SJSA1 (cell line): ENCODE measurements at regions not wholly inside any gene's neighbourhood (a gene's known extent, or its start where the extent isn't known, plus 50 kb on each side); places are given as distances from the start of the nearest gene placed in this dataset.

Experiments used
- DNase-seq, 2 experiments: peaks; one replicate each; pipeline ENCODE4 v3.0.0-alpha.2; 2015 to 2020; ENCODE audit warnings: low spot score in 2 of 2, low read depth in 1 of 2
- H3K27ac ChIP-seq: fragments of 250-450 bp; sonication (Bioruptor Pico); 2 replicates; pipeline ENCODE4 v1.5.1; 2020; ENCODE audit warnings: mild to moderate bottlenecking, moderate library complexity
- H3K27me3 ChIP-seq: fragments of 250-450 bp; sonication (Bioruptor Pico); replicated peaks from 2 replicates; pipeline ENCODE4 v1.5.1; 2020; ENCODE audit warnings: mild to moderate bottlenecking, moderate library complexity
- H3K36me3 ChIP-seq: fragments of 250-450 bp; sonication (Bioruptor Pico); 2 replicates; pipeline ENCODE4 v1.5.1; 2020; ENCODE audit warnings: mild to moderate bottlenecking
- H3K4me1 ChIP-seq: fragments of 250-450 bp; sonication (Bioruptor Pico); replicated peaks from 2 replicates; pipeline ENCODE4 v1.6.1; 2021; ENCODE audit warnings: mild to moderate bottlenecking
- H3K4me3 ChIP-seq: fragments of 250-450 bp; sonication (Bioruptor Pico); 2 replicates; pipeline ENCODE4 v1.5.1; 2020; ENCODE audit warnings: mild to moderate bottlenecking
- H3K9me3 ChIP-seq: fragments of 250-450 bp; sonication (Bioruptor Pico); replicated peaks from 2 replicates; pipeline ENCODE4 v1.5.1; 2020; ENCODE audit warnings: mild to moderate bottlenecking

DNA sequence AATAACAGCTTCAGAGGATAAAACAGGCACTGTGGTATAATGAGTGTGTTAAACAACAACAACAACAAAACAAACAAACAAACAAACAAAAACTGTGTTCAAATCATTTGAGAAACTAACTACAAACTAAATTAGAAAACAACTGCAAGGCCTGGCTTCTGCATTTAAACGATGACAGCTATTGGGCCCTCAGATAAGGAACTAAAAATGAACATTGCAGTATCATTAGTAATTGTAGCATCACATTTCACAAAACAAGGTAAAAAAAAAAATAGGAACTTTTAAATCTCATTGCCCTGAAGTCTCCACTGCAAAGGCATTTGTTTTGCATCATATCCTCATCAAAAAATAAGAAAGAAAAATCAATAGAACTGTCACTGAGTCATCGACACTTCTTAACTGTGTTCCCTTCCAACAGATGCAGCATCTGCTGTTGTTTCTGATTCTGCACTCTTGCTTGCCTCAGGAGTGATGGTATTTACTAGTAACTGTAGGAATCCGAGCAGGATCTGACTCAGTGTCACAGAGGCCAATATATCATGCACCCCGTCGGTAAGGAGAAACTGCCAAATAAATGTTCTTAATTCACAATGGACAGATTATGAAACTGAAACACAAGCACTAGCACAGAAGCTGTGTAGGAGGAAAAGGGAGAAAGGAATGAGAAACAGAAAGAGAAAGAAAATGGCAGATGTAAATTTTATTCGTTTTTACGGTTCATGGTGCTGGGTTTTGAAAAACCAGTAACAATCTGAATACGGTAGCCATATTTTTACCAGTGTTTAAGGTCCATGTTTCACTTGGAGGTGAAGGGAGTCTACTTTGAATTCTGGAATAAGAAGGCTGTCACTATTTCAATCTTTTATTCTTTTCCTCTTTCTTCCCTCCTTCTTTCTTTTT, 365.7 kb upstream of the EPHA7 start:
- H3K9me3 ChIP-seq = no peaks in the 10 kb centered on the region
- no peak overlapping the region for H3K27ac ChIP-seq
- no peak overlapping the region for H3K4me3 ChIP-seq
- DNase-seq = no peak
- no peaks in the 10 kb centered on the region for H3K36me3 ChIP-seq
- no peaks in the 10 kb centered on the region for H3K4me1 ChIP-seq
- no peaks in the 10 kb centered on the region for H3K27me3 ChIP-seq

DNA sequence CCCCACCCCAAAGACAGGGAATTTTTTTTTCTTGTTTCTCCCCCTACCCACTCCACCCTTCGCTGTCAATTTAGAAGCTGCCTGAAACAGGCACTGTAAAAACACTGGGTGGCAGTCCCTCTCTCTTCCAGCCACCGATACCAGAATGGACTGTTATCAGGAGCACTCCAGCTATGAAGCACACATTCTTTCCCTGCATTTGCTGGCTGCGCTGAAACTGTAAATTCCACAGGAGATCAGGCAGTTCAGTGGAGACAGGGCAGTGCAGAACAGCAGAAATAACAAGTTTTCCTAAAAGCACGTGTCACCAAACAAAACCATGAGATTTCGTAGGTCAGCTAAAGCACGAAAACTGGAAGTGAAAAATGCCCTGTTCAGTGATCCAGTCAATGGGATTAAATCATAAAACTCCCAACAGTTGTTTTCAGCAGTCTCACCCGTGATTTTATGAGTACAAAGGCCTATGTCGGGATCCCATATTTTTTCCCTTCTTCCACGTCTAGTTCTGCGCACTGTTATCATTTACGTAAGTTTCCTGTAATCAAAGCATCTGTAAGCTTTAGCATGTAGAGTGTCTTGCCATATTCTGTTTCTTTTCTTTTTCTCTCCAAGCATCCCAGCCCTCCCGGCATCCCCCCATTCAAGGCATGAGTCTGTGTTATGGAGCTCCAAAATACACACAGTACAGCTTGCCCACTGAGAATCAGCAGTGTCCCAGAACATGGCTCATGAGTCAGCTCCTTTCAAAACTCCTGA, 359.9 kb upstream of the EPHA7 start:
- no peak for DNase-seq
- H3K4me1 ChIP-seq = no peaks in the 10 kb centered on the region
- no peak overlapping the region for H3K27ac ChIP-seq
- no peaks in the 10 kb centered on the region for H3K36me3 ChIP-seq
- H3K4me3 ChIP-seq = no peak overlapping the region
- no peaks in the 10 kb centered on the region for H3K9me3 ChIP-seq
- no peaks in the 10 kb centered on the region for H3K27me3 ChIP-seq

- 0 out of 2 replicates have a peak, but pooled peaks cover 2% of the 10 kb centered on the region for H3K9me3 ChIP-seq
- H3K36me3 ChIP-seq = no peaks in the 10 kb centered on the region
- DNase-seq = no peak
- no peak overlapping the region for H3K27ac ChIP-seq
- no peaks in the 10 kb centered on the region for H3K4me1 ChIP-seq
- H3K4me3 ChIP-seq = no peak overlapping the region
- H3K27me3 ChIP-seq = no peaks in the 10 kb centered on the region
These were observed 339.8 kb upstream of the EPHA7 start for GRCh38 chr6:93759190-93759589.

GRCh38 chr6:93751969-93752368, 332.6 kb upstream of the EPHA7 start:
- no peaks in the 10 kb centered on the region for H3K27me3 ChIP-seq
- H3K36me3 ChIP-seq = no peaks in the 10 kb centered on the region
- H3K27ac ChIP-seq = no peak overlapping the region
- H3K9me3 ChIP-seq = no peaks in the 10 kb centered on the region
- H3K4me1 ChIP-seq = no peaks in the 10 kb centered on the region
- DNase-seq = no peak
- H3K4me3 ChIP-seq = no peak overlapping the region

- Histone ChIP-seq H3K9me3 (no peaks in the 10 kb centered on the region), H3K4me3 (no peak overlapping the region), H3K4me1 (no peaks in the 10 kb centered on the region), H3K27ac (no peak overlapping the region), H3K27me3 (no peaks in the 10 kb centered on the region), H3K36me3 (no peaks in the 10 kb centered on the region)
- DNase-seq = no peak
These were observed 330.6 kb upstream of the EPHA7 start for GRCh38 chr6:93749930-93750329.

DNA sequence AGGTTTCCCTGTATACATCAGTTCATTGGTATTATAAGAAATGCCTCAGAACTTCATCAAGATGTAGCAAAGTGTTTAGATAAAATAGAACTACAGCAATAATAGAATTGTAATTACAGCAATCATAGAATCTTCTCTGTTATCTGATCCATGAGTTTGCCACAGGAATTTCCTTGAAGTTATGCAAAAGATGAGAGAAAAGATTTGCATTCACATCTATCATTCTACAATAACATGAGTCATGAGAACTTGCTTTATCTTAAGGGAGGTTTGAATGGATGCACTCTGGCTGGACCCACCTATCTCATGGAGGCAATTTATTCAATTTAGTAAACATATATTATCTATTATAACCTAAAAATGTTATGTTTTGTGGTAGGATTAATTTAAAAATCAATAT, 329.8 kb upstream of the EPHA7 start:
- Histone ChIP-seq H3K4me3 (no peak overlapping the region), H3K36me3 (no peaks in the 10 kb centered on the region), H3K27ac (no peak overlapping the region), H3K9me3 (no peaks in the 10 kb centered on the region), H3K4me1 (no peaks in the 10 kb centered on the region), H3K27me3 (no peaks in the 10 kb centered on the region)
- no peak for DNase-seq

DNA sequence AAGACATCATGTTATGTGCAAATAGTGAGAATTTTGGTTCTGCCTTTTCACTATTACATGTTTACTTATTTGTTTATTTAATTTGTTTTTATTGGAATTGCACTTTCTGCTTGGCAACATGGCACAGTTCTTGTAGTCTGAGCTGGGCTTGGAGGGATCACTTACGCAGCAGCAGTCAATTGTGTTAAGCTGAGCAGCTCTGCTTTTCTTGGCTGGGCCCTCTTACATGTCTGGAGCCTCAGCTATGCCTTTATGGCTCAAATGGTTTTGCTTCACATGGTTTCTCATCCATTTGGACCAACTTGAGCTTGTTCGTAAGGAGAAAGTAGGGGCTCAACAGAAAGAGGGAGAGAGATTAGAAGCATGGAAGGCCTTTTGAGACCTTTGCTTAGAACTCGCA, 327.5 kb upstream of the EPHA7 start:
- H3K4me1 ChIP-seq = no peaks in the 10 kb centered on the region
- H3K9me3 ChIP-seq = no peaks in the 10 kb centered on the region
- no peak for DNase-seq
- H3K36me3 ChIP-seq = no peaks in the 10 kb centered on the region
- H3K4me3 ChIP-seq = no peak overlapping the region
- H3K27me3 ChIP-seq = no peaks in the 10 kb centered on the region
- H3K27ac ChIP-seq = no peak overlapping the region

- Histone ChIP-seq H3K9me3 (no peaks in the 10 kb centered on the region), H3K4me3 (no peak overlapping the region), H3K4me1 (no peaks in the 10 kb centered on the region), H3K27ac (no peak overlapping the region), H3K27me3 (no peaks in the 10 kb centered on the region), H3K36me3 (no peaks in the 10 kb centered on the region)
- no peak for DNase-seq
These were observed 325.9 kb upstream of the EPHA7 start for GRCh38 chr6:93745306-93745705.

DNA sequence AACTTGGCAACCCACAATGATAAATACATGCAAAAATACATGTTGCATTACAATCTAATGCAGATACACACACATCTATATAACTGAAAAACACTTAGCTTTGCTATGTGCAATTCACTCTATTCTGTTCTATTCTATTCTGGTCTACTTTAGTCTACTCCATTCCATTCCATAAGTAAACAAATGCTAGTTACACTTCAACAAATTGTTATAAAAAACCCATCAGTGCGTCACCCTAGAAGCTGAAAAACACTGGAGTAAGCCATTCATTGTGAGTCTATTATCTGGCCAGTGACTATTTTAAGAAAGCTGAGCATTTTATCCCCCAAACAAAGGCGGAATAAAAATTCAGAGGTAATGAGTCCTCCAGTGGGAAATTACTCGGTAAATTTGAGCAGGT, 315.7 kb upstream of the EPHA7 start:
- DNase-seq = no peak
- H3K27ac ChIP-seq = no peak overlapping the region
- no peaks in the 10 kb centered on the region for H3K4me1 ChIP-seq
- no peaks in the 10 kb centered on the region for H3K36me3 ChIP-seq
- no peaks in the 10 kb centered on the region for H3K27me3 ChIP-seq
- H3K4me3 ChIP-seq = no peak overlapping the region
- no peaks in the 10 kb centered on the region for H3K9me3 ChIP-seq

DNA sequence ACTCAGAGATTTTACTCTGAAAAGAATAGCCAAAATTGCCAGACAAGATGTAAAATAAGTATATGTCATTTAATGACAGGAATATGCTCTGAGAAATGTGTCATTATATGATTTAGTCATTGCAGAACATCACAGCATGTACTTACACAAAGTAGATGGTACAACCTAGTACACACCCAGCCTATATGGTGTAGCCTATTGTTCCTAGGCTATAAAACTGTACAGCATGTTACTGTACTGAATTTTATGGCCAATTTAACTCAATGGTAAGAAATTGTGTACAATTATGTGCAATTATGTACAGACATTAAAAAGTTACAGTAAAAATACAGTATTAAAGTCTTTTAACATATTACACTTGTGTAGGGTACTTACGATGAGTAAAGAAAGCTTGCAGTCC, 311.9 kb upstream of the EPHA7 start:
- H3K4me3 ChIP-seq = no peak overlapping the region
- H3K27me3 ChIP-seq = no peaks in the 10 kb centered on the region
- no peaks in the 10 kb centered on the region for H3K9me3 ChIP-seq
- H3K4me1 ChIP-seq = no peaks in the 10 kb centered on the region
- H3K36me3 ChIP-seq = no peaks in the 10 kb centered on the region
- no peak for DNase-seq
- no peak overlapping the region for H3K27ac ChIP-seq

DNA sequence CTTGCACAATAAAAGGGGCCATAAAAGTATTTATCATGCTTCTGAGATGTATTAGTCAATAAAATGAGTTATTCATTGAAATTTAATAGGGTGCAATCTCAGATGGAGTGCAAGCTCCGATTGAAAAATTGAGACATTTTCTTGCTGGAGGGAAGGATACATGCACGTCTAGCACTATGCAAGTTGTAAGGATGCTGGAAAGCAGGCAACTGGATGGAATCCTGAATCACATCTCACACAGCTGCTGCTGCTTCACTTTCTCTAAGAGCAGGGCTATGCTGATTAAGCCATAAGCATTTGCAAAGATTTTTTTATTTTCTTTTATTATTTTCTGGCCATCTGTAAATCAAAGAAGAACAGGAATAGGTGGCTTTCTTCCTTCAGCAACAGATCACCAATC, 308.8 kb upstream of the EPHA7 start:
- H3K9me3 ChIP-seq = no peaks in the 10 kb centered on the region
- H3K36me3 ChIP-seq = no peaks in the 10 kb centered on the region
- H3K4me1 ChIP-seq = no peaks in the 10 kb centered on the region
- DNase-seq = no peak
- H3K4me3 ChIP-seq = no peak overlapping the region
- no peak overlapping the region for H3K27ac ChIP-seq
- no peaks in the 10 kb centered on the region for H3K27me3 ChIP-seq

DNA sequence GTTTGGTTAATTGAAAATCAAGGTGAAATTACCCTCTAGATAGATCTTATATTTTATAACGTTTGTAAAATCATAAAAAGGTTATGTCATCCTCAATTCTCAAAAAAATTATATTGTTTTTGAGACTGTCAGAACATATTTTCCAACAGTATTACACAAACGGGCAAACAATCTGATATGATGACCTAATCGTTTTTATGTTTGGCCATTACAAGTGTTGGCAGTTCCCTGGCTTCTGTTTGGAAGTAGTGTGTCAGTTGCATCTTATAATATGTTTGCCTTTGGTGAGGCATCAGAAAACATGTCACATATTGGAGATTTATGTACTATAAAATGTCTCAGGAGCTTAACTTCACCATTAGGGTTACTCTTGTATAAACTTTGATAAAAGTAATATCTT, 308.1 kb upstream of the EPHA7 start:
- H3K4me1 ChIP-seq = no peaks in the 10 kb centered on the region
- H3K4me3 ChIP-seq = no peak overlapping the region
- H3K27me3 ChIP-seq = no peaks in the 10 kb centered on the region
- no peaks in the 10 kb centered on the region for H3K36me3 ChIP-seq
- DNase-seq = no peak
- no peak overlapping the region for H3K27ac ChIP-seq
- no peaks in the 10 kb centered on the region for H3K9me3 ChIP-seq

- no peak for DNase-seq
- H3K9me3 ChIP-seq = no peaks in the 10 kb centered on the region; the same call in none of the 2 replicates
- no peaks in the 10 kb centered on the region for H3K27me3 ChIP-seq
These were observed 302.2 kb upstream of the EPHA7 start for GRCh38 chr6:93721386-93722048.

GRCh38 chr6:93713974-93714373, 294.6 kb upstream of the EPHA7 start:
- DNase-seq = no peak
- Histone ChIP-seq H3K27ac (no peak overlapping the region), H3K27me3 (no peaks in the 10 kb centered on the region), H3K36me3 (no peaks in the 10 kb centered on the region), H3K4me1 (no peaks in the 10 kb centered on the region), H3K9me3 (peaks cover 7% of the 10 kb centered on the region), H3K4me3 (no peak overlapping the region)

More at GRCh38 chr6:93721386-93722048, 302.2 kb upstream of the EPHA7 start:
- H3K27ac ChIP-seq = no peak overlapping the region
- H3K4me1 ChIP-seq = no peaks in the 10 kb centered on the region
- no peak overlapping the region for H3K4me3 ChIP-seq
- H3K36me3 ChIP-seq = no peaks in the 10 kb centered on the region
